ENCODE measurements at regions not wholly inside any gene's neighbourhood (a gene's known extent, or its start where the extent isn't known, plus 50 kb on each side); places are given as distances from the start of the nearest gene placed in this dataset.

GRCh38 chrX:46236411-46236810 lies 308.8 kb downstream of the ZNF674 start:
- Histone ChIP-seq H3K27me3 (no peaks in the 10 kb centered on the region), H3K4me3 (no peak overlapping the region), H3K27ac (no peak overlapping the region), H3K9me3 (no peaks in the 10 kb centered on the region), H3K36me3 (no peaks in the 10 kb centered on the region), H3K4me1 (no peaks in the 10 kb centered on the region)
- WGBS, 2 donors (ENCODE audit: low coverage in 1 of 2) = 35% methylated on average over 2 of the region's 2 CpGs; no CpG with 5 or more reads in 1 of the 2 donors
- TF ChIP-seq POLR2AphosphoS5 (IDR thresholded peaks at IDR 0.05) = no peak
- no peak for TF ChIP-seq EP300 (IDR thresholded peaks at IDR 0.05; ENCODE audit: low read depth)
- TF ChIP-seq CTCF (IDR thresholded peaks at IDR 0.05) = no peak
- TF ChIP-seq POLR2A (IDR thresholded peaks at IDR 0.05) = no peak
- in situ Hi-C loops (cut with MboI; ENCODE audit: low pct_ligation_motif_present in 1 of 4, low pct_unique_long_range_greater_than_20kb in 1 of 4, low sequenced_read_pairs in 3 of 4) (no loop called here), intact Hi-C loops (cut with DNase I; ENCODE audit: low total_unique reads) (no loop called here)
- DNase-seq = no peak

- H3K4me1 ChIP-seq = no peaks in the 10 kb centered on the region
- intact Hi-C loops (cut with DNase I; ENCODE audit: low total_unique reads) = no loop called here
- 82 to 96% methylated on average over 3 to 4 of the region's 4 CpGs for WGBS, 2 donors (ENCODE audit: low coverage in 1 of 2)
- H3K27ac ChIP-seq = no peak overlapping the region
- no peak for TF ChIP-seq POLR2A (IDR thresholded peaks at IDR 0.05)
- no peak for TF ChIP-seq EP300 (IDR thresholded peaks at IDR 0.05; ENCODE audit: low read depth)
- no peak for TF ChIP-seq CTCF (IDR thresholded peaks at IDR 0.05)
- TF ChIP-seq POLR2AphosphoS5 (IDR thresholded peaks at IDR 0.05) = no peak
- no peaks in the 10 kb centered on the region for H3K27me3 ChIP-seq
- H3K9me3 ChIP-seq = no peaks in the 10 kb centered on the region
- in situ Hi-C loops (cut with MboI; ENCODE audit: low pct_ligation_motif_present in 1 of 4, low pct_unique_long_range_greater_than_20kb in 1 of 4, low sequenced_read_pairs in 3 of 4) = no loop called here
- DNase-seq = no peak
- no peaks in the 10 kb centered on the region for H3K36me3 ChIP-seq
- no peak overlapping the region for H3K4me3 ChIP-seq
Measured at GRCh38 chrX:46235778-46236177, 309.4 kb downstream of the ZNF674 start.

GRCh38 chrX:46234775-46235174 lies 310.4 kb downstream of the ZNF674 start:
- WGBS, 2 donors (ENCODE audit: low coverage in 1 of 2) = 60 to 78% methylated on average over 1 to 2 of the region's 2 CpGs

GRCh38 chrX:46228389-46228788 lies 316.8 kb downstream of the ZNF674 start:
- Histone ChIP-seq H3K9me3 (no peaks in the 10 kb centered on the region), H3K27me3 (no peaks in the 10 kb centered on the region), H3K4me3 (no peak overlapping the region), H3K4me1 (no peaks in the 10 kb centered on the region), H3K27ac (no peak overlapping the region), H3K36me3 (no peaks in the 10 kb centered on the region)
- in situ Hi-C loops (cut with MboI; ENCODE audit: low pct_ligation_motif_present in 1 of 4, low pct_unique_long_range_greater_than_20kb in 1 of 4, low sequenced_read_pairs in 3 of 4) (no loop called here), intact Hi-C loops (cut with DNase I; ENCODE audit: low total_unique reads) (no loop called here)
- 53 to 80% methylated on average over 2 to 6 of the region's 6 CpGs for WGBS, 2 donors (ENCODE audit: low coverage in 1 of 2)
- TF ChIP-seq CTCF (IDR thresholded peaks at IDR 0.05) = no peak
- no peak for TF ChIP-seq POLR2A (IDR thresholded peaks at IDR 0.05)
- no peak for TF ChIP-seq POLR2AphosphoS5 (IDR thresholded peaks at IDR 0.05)
- DNase-seq = no peak

More at GRCh38 chrX:46234775-46235174, 310.4 kb downstream of the ZNF674 start:
- no peak overlapping the region for H3K4me3 ChIP-seq
- no peaks in the 10 kb centered on the region for H3K27me3 ChIP-seq
- no peaks in the 10 kb centered on the region for H3K4me1 ChIP-seq
- H3K36me3 ChIP-seq = no peaks in the 10 kb centered on the region
- no peak overlapping the region for H3K27ac ChIP-seq
- no peaks in the 10 kb centered on the region for H3K9me3 ChIP-seq
- intact Hi-C loops (cut with DNase I; ENCODE audit: low total_unique reads) = no loop called here
- TF ChIP-seq POLR2AphosphoS5 (IDR thresholded peaks at IDR 0.05) (no peak), CTCF (IDR thresholded peaks at IDR 0.05) (no peak), POLR2A (IDR thresholded peaks at IDR 0.05) (no peak), EP300 (IDR thresholded peaks at IDR 0.05; ENCODE audit: low read depth) (no peak)
- in situ Hi-C loops (cut with MboI; ENCODE audit: low pct_ligation_motif_present in 1 of 4, low pct_unique_long_range_greater_than_20kb in 1 of 4, low sequenced_read_pairs in 3 of 4) = no loop called here
- DNase-seq = no peak

Data from transverse colon (tissue), 4 donors.